NT2/D1 (cell line): ENCODE measurements at regions not wholly inside any gene's neighbourhood (a gene's known extent, or its start where the extent isn't known, plus 50 kb on each side); places are given as distances from the start of the nearest gene placed in this dataset.

Experiments used
- DNase-seq: peaks from one replicate; pipeline ENCODE4 v3.0.0-alpha.2; 2011; ENCODE audit warnings: low read depth, low spot score
- H3K27me3 ChIP-seq: 2 replicates; pipeline ENCODE4 v1.6.0; 2011; ENCODE audit warnings: mild to moderate bottlenecking; ENCODE audit not compliant: insufficient read length, insufficient read depth
- H3K36me3 ChIP-seq: 2 replicates; pipeline ENCODE4 v1.6.1; 2011; ENCODE audit warnings: mild to moderate bottlenecking, low read length, mixed read lengths; ENCODE audit not compliant: insufficient read depth, insufficient read length
- H3K4me1 ChIP-seq: 2 replicates; pipeline ENCODE4 v1.5.1; 2011; ENCODE audit not compliant: insufficient read depth, insufficient read length
- H3K4me3 ChIP-seq: 2 replicates; pipeline ENCODE4 v1.5.1; 2011; ENCODE audit warnings: low read depth; ENCODE audit not compliant: insufficient read length
- H3K9ac ChIP-seq: 2 replicates; pipeline ENCODE4 v1.6.0; 2011; ENCODE audit warnings: low read depth; ENCODE audit not compliant: insufficient read length
- H3K9me3 ChIP-seq: 2 replicates; pipeline ENCODE4 v1.5.1; 2011; ENCODE audit warnings: mild to moderate bottlenecking, low read length; ENCODE audit not compliant: insufficient read depth
- SUZ12 ChIP-seq: IDR thresholded peaks from 2 replicates; pipeline ENCODE4 v1.6.1; 2011; ENCODE audit not compliant: insufficient read length, insufficient read depth; ENCODE audit errors: extremely low read depth
- YY1 ChIP-seq: IDR thresholded peaks from 2 replicates; pipeline ENCODE4 v1.6.1; 2011; ENCODE audit not compliant: insufficient read length, insufficient read depth
- ZNF274 ChIP-seq: IDR thresholded peaks from 2 replicates; pipeline ENCODE4 v1.6.1; 2011; ENCODE audit warnings: mild to moderate bottlenecking, low read depth, low read length

DNA sequence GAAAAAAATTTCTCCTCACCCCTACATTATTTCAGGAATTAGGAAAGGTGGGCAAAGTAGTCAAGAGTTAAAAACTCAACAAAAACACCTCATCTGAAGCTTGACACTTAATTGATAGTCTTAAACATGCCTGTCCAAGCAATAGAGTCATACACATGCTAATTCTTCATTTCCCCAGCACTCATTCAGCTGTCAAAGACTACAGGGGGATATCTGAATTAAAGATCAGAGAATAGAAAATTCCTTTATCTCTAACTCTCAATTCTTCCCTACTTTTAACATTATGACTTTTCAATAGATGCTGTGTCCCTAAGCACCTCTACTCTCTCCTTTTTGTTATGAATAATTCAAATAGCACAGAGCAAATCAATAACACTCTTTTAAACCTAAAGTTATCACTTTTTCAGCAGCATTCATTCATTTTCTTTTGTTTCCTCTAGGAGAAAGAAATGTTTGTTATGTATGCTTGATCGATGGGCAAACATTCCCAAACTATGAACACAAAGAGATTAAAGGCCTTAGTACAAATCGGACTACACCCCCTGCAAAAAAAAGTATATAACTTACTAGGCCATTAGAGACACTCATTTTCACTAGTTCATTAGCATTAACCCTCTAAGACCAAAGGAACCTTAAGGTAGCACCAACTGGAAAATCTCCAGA is 94.9 kb upstream of the SPTLC3 start:
- TF ChIP-seq YY1 (no peak), ZNF274 (no peak), SUZ12 (no peak)
- Histone ChIP-seq H3K4me3 (no peak overlapping the region), H3K36me3 (no peaks in the 10 kb centered on the region), H3K4me1 (no peaks in the 10 kb centered on the region), H3K9me3 (no peaks in the 10 kb centered on the region), H3K9ac (no peak overlapping the region), H3K27me3 (no peaks in the 10 kb centered on the region)
- DNase-seq = no peak

DNA sequence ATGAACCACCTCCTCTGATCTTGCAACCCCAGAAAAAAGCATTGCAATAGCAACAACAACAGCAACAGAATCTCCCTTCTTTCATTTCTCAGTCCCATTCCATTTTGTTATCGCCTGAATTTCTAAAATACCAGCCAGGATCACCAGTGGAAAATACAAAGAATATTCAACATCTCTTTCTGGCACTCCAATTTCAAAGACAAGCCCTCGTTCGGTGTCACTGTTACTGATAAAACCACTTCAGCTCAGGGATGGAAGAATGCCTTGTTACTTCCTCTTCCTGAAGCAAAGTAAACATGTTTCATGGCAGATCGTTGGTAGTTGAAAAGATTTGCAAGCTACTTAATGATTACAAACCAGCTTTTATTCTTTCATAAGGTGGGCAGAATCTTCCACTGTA is 94.0 kb upstream of the SPTLC3 start:
- Histone ChIP-seq H3K4me3 (no peak overlapping the region), H3K36me3 (no peaks in the 10 kb centered on the region), H3K27me3 (no peaks in the 10 kb centered on the region), H3K4me1 (no peaks in the 10 kb centered on the region), H3K9me3 (no peaks in the 10 kb centered on the region), H3K9ac (no peak overlapping the region)
- TF ChIP-seq YY1 (no peak), SUZ12 (no peak), ZNF274 (no peak)
- DNase-seq = no peak

DNA sequence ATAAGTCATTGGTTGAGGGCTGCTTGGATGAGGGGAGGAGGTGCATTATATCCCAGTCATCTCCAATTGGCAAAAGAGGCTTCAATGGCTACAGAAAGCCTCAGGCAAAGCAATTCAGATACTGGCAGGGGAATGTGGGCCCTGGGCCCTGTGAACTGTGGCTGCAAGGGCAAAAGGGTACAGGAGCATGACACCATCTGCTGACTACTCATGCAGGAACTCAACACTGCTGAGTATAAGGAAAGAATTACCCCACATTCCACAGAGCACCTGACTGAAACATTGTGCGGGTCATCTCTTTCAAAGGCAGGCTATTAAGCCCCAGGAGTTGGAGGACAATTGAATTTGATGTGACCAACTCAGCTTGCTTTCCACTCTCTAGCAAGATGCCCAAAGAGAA is 92.1 kb upstream of the SPTLC3 start:
- DNase-seq = peak; percentile 8
- no peak overlapping the region for H3K4me3 ChIP-seq
- TF ChIP-seq YY1 (no peak), SUZ12 (no peak), ZNF274 (no peak)
- H3K9me3 ChIP-seq = no peaks in the 10 kb centered on the region; the same call in 1 of the 2 replicates
- no peak overlapping the region for H3K9ac ChIP-seq
- H3K4me1 ChIP-seq = no peaks in the 10 kb centered on the region
- no peaks in the 10 kb centered on the region for H3K27me3 ChIP-seq
- H3K36me3 ChIP-seq = no peaks in the 10 kb centered on the region

DNA sequence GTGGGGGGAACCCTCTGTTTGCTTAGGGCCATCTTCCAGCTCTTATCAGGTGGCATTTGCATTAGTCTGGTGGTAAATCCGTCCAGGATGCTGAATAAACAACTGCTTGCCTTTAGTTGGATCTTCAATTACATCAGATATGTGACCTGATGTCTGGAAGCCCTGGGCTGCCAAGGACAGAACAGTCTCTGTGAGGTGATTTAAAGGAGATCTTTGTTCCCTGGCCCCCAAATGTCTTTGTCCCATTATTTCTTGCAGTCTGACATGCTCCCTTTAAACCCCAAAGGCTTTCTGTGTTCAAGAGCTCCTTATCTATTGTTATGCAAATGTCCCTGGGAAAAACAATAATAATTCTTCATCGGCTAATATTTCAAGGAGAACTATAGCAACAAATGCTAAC is 84.6 kb upstream of the SPTLC3 start:
- no peaks in the 10 kb centered on the region; the same call in 1 of the 2 replicates for H3K9me3 ChIP-seq
- H3K27me3 ChIP-seq = no peaks in the 10 kb centered on the region
- no peaks in the 10 kb centered on the region for H3K36me3 ChIP-seq
- no peak overlapping the region for H3K9ac ChIP-seq
- no peak overlapping the region for H3K4me3 ChIP-seq
- no peak for DNase-seq
- no peak for TF ChIP-seq SUZ12
- no peak for TF ChIP-seq ZNF274
- no peak for TF ChIP-seq YY1
- no peaks in the 10 kb centered on the region for H3K4me1 ChIP-seq

DNA sequence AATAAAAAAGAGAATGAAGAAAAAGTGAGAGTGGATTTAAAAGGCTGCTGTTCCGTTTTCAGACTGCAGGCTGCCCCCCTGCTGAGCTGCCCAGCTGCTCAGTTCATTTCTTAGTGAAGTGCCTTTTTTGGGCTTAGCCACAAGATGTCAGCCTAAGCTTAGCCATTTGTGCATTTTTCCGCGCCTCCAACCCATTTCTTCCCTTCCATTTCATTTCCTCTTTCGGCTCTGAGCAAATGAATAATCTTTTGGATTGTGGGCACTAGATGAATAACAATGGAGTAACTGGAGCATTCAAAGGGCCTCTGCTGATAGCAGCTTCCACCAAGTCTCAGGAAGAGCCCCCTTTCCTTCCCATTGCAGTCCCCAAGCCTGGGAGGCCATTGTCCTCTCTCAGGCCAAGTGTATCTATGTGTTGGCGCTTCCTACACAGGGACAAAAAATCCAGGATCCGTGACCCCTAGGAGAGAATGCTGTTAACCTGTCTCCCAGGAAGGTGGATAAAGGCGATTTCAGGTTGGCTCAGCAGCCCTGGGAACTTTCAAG is 83.5 kb upstream of the SPTLC3 start:
- Histone ChIP-seq H3K4me1 (no peaks in the 10 kb centered on the region), H3K36me3 (no peaks in the 10 kb centered on the region), H3K4me3 (no peak overlapping the region), H3K9ac (no peak overlapping the region), H3K9me3 (no peaks in the 10 kb centered on the region; the same call in 1 of the 2 replicates), H3K27me3 (no peaks in the 10 kb centered on the region)
- TF ChIP-seq ZNF274 (no peak), YY1 (no peak), SUZ12 (no peak)
- peak; percentile 51 for DNase-seq

DNA sequence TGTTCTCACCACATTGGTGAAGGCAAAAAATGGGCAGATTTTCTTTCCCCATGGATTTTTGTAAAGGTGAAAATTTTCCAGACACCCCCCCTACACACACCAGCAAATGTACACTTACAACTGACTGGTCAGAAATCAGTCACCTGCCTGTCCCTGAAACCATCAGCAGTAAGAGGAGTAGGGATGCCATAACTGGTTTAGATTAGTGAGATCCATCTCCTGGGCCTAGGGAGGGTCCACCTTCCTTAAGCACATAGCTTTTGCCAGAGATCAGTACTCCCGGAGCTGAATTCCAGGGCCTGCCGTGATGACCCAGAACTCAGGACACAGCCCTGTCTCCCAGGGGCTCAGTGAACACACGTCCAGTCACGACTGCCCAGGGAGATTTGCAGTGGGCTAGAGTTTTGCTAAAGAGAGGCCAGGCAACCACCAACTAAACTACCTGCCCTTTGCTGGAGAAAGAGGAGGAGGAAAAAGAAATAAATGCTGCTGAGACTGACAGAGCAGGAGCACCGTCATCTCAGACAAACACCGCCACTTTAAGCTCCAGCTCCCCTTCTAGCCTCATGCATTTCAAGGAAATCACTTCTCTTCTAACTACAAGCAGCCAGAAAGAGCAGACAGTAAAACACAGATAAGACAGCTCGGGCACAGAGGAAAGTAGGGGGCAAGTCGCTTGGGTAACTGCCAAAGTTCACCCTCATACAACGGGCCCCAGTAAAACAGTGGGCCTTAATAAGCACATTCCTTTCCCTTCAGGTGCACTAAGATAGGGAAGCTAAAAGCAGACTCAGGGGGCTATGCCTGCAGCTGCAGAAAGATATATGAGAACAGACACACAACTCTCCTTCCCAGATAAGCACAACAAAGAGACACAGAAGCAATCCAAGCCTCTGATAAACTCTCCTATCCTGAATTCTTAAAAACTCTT is 82.6 kb upstream of the SPTLC3 start:
- Histone ChIP-seq H3K4me3 (no peak overlapping the region), H3K27me3 (no peaks in the 10 kb centered on the region), H3K4me1 (no peaks in the 10 kb centered on the region), H3K9me3 (no peaks in the 10 kb centered on the region; the same call in 1 of the 2 replicates), H3K9ac (no peak overlapping the region), H3K36me3 (no peaks in the 10 kb centered on the region)
- DNase-seq = no peak
- TF ChIP-seq SUZ12 (no peak), ZNF274 (no peak), YY1 (no peak)

DNA sequence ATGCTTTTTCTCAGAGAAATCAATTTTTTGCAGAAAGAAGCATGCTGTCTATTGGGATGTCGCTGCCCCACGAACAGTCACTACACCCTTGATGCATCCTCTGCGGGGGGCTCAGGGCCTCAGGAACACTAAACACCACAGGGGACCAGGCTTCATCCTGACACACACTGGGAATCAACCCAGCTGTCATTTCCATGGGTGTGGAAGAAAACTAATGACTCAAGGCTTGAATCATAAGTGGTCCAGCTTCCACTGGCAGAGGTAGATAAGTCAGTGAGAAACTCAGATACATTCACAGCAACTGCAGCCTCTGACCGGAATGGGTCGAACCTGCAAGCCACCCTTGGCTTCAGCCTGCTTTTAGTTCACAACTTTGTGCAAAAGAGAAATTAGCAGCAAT is 81.3 kb upstream of the SPTLC3 start:
- DNase-seq = no peak
- H3K36me3 ChIP-seq = no peaks in the 10 kb centered on the region

More for the DNA sequence above, 81.3 kb upstream of the SPTLC3 start:
- Histone ChIP-seq H3K4me3 (no peak overlapping the region), H3K9me3 (no peaks in the 10 kb centered on the region), H3K4me1 (no peaks in the 10 kb centered on the region), H3K9ac (no peak overlapping the region), H3K27me3 (no peaks in the 10 kb centered on the region)
- TF ChIP-seq YY1 (no peak), ZNF274 (no peak), SUZ12 (no peak)
